GM12891 (cell line): ENCODE measurements at regions not wholly inside any gene's neighbourhood (a gene's known extent, or its start where the extent isn't known, plus 50 kb on each side); places are given as distances from the start of the nearest gene placed in this dataset.

Experiments
- DNase-seq: peaks from one replicate; pipeline ENCODE4 v3.0.0; 2011; ENCODE audit warnings: low spot score; ENCODE audit not compliant: insufficient read length
- FAIRE-seq: peaks from 2 replicates; lab custom pipeline; 2011; peaks lifted over from hg19 to GRCh38; lab: Jason Lieb, UNC
- PAX5 ChIP-seq: IDR thresholded peaks from 2 replicates; pipeline ENCODE4 v1.6.1; 2011; ENCODE audit warnings: low read length, moderate library complexity, mild to moderate bottlenecking; ENCODE audit not compliant: insufficient read depth, severe bottlenecking
- POLR2A ChIP-seq: IDR thresholded peaks from 2 replicates; pipeline ENCODE4 v1.6.1; 2011; ENCODE audit warnings: low read depth, low read length, control low read depth
- POLR2AphosphoS5 ChIP-seq: IDR thresholded peaks from 2 replicates; pipeline ENCODE4 v1.6.1; 2011; ENCODE audit warnings: low read depth, low read length, control low read depth
- POU2F2 ChIP-seq: IDR thresholded peaks from 2 replicates; pipeline ENCODE4 v1.6.1; 2011; ENCODE audit warnings: low read depth, mild to moderate bottlenecking, control low read depth, low read length, moderate library complexity
- SPI1 ChIP-seq: IDR thresholded peaks from 2 replicates; pipeline ENCODE4 v1.6.1; 2011; ENCODE audit warnings: low read depth, low read length, control low read depth
- TAF1 ChIP-seq: IDR thresholded peaks from 2 replicates; pipeline ENCODE4 v1.6.1; 2011; ENCODE audit warnings: low read depth, low read length, control low read depth

- DNase-seq (no peak), FAIRE-seq (no peak)
These were observed 143.0 kb upstream of the SOX2 start for GRCh38 chr3:181568693-181569092.

GRCh38 chr3:181568248-181568647 lies 143.5 kb upstream of the SOX2 start:
- no peak for DNase-seq
- FAIRE-seq = no peak
- no peak for TF ChIP-seq POLR2A
- no peak for TF ChIP-seq TAF1
- TF ChIP-seq POU2F2 = no peak
- no peak for TF ChIP-seq PAX5
- no peak for TF ChIP-seq POLR2AphosphoS5
- no peak for TF ChIP-seq SPI1

More at GRCh38 chr3:181568693-181569092, 143.0 kb upstream of the SOX2 start:
- TF ChIP-seq PAX5 (no peak), POLR2AphosphoS5 (no peak)

- DNase-seq = no peak
- no peak for TF ChIP-seq SPI1
- no peak for TF ChIP-seq TAF1
- no peak for TF ChIP-seq PAX5
- no peak for TF ChIP-seq POLR2AphosphoS5
- no peak for FAIRE-seq
These were observed 144.2 kb upstream of the SOX2 start for GRCh38 chr3:181567311-181568075.

- FAIRE-seq (no peak), DNase-seq (no peak)
- TF ChIP-seq SPI1 = no peak
- no peak for TF ChIP-seq POLR2AphosphoS5
- TF ChIP-seq TAF1 = no peak
- no peak for TF ChIP-seq PAX5
- no peak for TF ChIP-seq POU2F2
- TF ChIP-seq POLR2A = no peak
These were observed 146.3 kb upstream of the SOX2 start for GRCh38 chr3:181565416-181565815.

- no peak for TF ChIP-seq POLR2A
- TF ChIP-seq POLR2AphosphoS5 = no peak
- no peak for TF ChIP-seq SPI1
- no peak for TF ChIP-seq PAX5
- TF ChIP-seq TAF1 = no peak
- no peak for TF ChIP-seq POU2F2
- FAIRE-seq = no peak
These were observed 147.5 kb upstream of the SOX2 start for GRCh38 chr3:181564222-181564621.

GRCh38 chr3:181561139-181562031 lies 150.3 kb upstream of the SOX2 start:
- FAIRE-seq = no peak
- DNase-seq = no peak
- no peak for TF ChIP-seq POLR2A
- TF ChIP-seq POU2F2 = no peak
- no peak for TF ChIP-seq POLR2AphosphoS5
- TF ChIP-seq TAF1 = no peak
- no peak for TF ChIP-seq PAX5
- TF ChIP-seq SPI1 = no peak

More at GRCh38 chr3:181564222-181564621, 147.5 kb upstream of the SOX2 start:
- DNase-seq = no peak

GRCh38 chr3:181558870-181559269 lies 152.9 kb upstream of the SOX2 start:
- TF ChIP-seq POLR2AphosphoS5 (no peak), TAF1 (no peak), POU2F2 (no peak), SPI1 (no peak), PAX5 (no peak), POLR2A (no peak)
- DNase-seq = no peak
- FAIRE-seq = no peak

GRCh38 chr3:181555681-181556080 lies 156.0 kb upstream of the SOX2 start:
- DNase-seq (no peak), FAIRE-seq (no peak)
- TF ChIP-seq PAX5 = no peak
- no peak for TF ChIP-seq SPI1
- no peak for TF ChIP-seq TAF1
- TF ChIP-seq POLR2AphosphoS5 = no peak

GRCh38 chr3:181554233-181554765 lies 157.4 kb upstream of the SOX2 start:
- DNase-seq = no peak
- no peak for FAIRE-seq
- TF ChIP-seq TAF1 = no peak

GRCh38 chr3:181549266-181549665 lies 162.5 kb upstream of the SOX2 start:
- no peak for FAIRE-seq
- DNase-seq = no peak
- TF ChIP-seq POLR2AphosphoS5 (no peak), SPI1 (no peak), POU2F2 (no peak), PAX5 (no peak), TAF1 (no peak), POLR2A (no peak)
